Neural progenitor cell (in vitro differentiated cells): ENCODE measurements at regions not wholly inside any gene's neighbourhood (a gene's known extent, or its start where the extent isn't known, plus 50 kb on each side); places are given as distances from the start of the nearest gene placed in this dataset.

ENCODE experiments used
- DNase-seq: peaks from one replicate; pipeline ENCODE4 v3.0.0-alpha.2; 2016; ENCODE audit warnings: low spot score
- H2AFZ ChIP-seq: fragments of 200-600 bp; sonication (generic); replicated peaks from 2 replicates; pipeline ENCODE4 v1.6.1; 2016; ENCODE audit warnings: antibody characterized with exemption
- H3F3A ChIP-seq: fragments of 200-600 bp; sonication (generic); 2 replicates; pipeline ENCODE4 v1.6.1; 2016; ENCODE audit warnings: antibody characterized with exemption, low read depth
- H3K27ac ChIP-seq: fragments of 200-600 bp; sonication (generic); 2 replicates; pipeline ENCODE4 v1.5.1; 2016; ENCODE audit warnings: mild to moderate bottlenecking
- H3K27me3 ChIP-seq: fragments of 200-600 bp; sonication (generic); 2 replicates; pipeline ENCODE4 v1.6.1; 2016; ENCODE audit warnings: mild to moderate bottlenecking, moderate library complexity
- H3K36me3 ChIP-seq: fragments of 200-600 bp; sonication (generic); 2 replicates; pipeline ENCODE4 v1.5.1; 2016
- H3K4me1 ChIP-seq: fragments of 200-600 bp; sonication (generic); 2 replicates; pipeline ENCODE4 v1.6.1; 2016; ENCODE audit warnings: mixed run types
- H3K4me2 ChIP-seq: fragments of 200-600 bp; sonication (generic); 2 replicates; pipeline ENCODE4 v1.6.1; 2016
- H3K4me3 ChIP-seq: fragments of 200-600 bp; sonication (generic); 2 replicates; pipeline ENCODE4 v1.5.1; 2016
- H3K79me2 ChIP-seq: fragments of 200-600 bp; sonication (generic); 2 replicates; pipeline ENCODE4 v1.6.1; 2016; ENCODE audit warnings: low read depth
- H3K9ac ChIP-seq: fragments of 200-600 bp; sonication (generic); 2 replicates; pipeline ENCODE4 v1.6.1; 2016
- H3K9me3 ChIP-seq: fragments of 200-600 bp; sonication (generic); 2 replicates; pipeline ENCODE4 v1.5.1; 2016; ENCODE audit warnings: low read depth
- H4K20me1 ChIP-seq: fragments of 200-600 bp; sonication (generic); 2 replicates; pipeline ENCODE4 v1.6.1; 2016; ENCODE audit warnings: low read depth
- H3K27ac Mint-ChIP-seq: 3 replicates; pipeline ENCODE4 v1.8.0; 2021; ENCODE audit warnings: mixed read lengths
- H3K27me3 Mint-ChIP-seq: 2 replicates; pipeline ENCODE4 v1.8.0; 2022; ENCODE audit warnings: low read depth, mild to moderate bottlenecking, inconsistent platforms, moderate library complexity, mixed read lengths; ENCODE audit not compliant: insufficient read depth
- H3K36me3 Mint-ChIP-seq: 3 replicates; pipeline ENCODE4 v1.8.0; 2021; ENCODE audit warnings: mixed read lengths
- H3K4me1 Mint-ChIP-seq: 3 replicates; pipeline ENCODE4 v1.8.0; 2021; ENCODE audit warnings: mixed read lengths
- H3K4me3 Mint-ChIP-seq: 3 replicates; pipeline ENCODE4 v1.8.0; 2021; ENCODE audit warnings: mild to moderate bottlenecking, moderate library complexity, mixed read lengths
- H3K9me3 Mint-ChIP-seq: 3 replicates; pipeline ENCODE4 v1.8.0; 2020; ENCODE audit warnings: mixed read lengths
- CTCF ChIP-seq: fragments of 200-600 bp; sonication (generic); IDR thresholded peaks from 2 replicates; pipeline ENCODE4 v1.5.1; 2017; ENCODE audit warnings: antibody characterized with exemption, mild to moderate bottlenecking
- EZH2 ChIP-seq: fragments of 200-600 bp; sonication (generic); IDR thresholded peaks from 2 replicates; pipeline ENCODE4 v1.6.1; 2017; ENCODE audit warnings: antibody characterized with exemption, mild to moderate bottlenecking, moderate library complexity
- EZH2phosphoT487 ChIP-seq: fragments of 200-600 bp; sonication (generic); IDR thresholded peaks from 2 replicates; pipeline ENCODE4 v1.6.1; 2017; ENCODE audit warnings: antibody characterized with exemption

- DNase-seq: no peak
- H3K4me1 ChIP-seq: no peaks in the 10 kb centered on the region
- TF ChIP-seq EZH2: no peak
- TF ChIP-seq CTCF: no peak
- no peak for TF ChIP-seq EZH2phosphoT487
- Mint-ChIP-seq H3K9me3 (no peaks in the 10 kb centered on the region), H3K36me3 (no peaks in the 10 kb centered on the region), H3K4me3 (no peak overlapping the region), H3K4me1 (no peaks in the 10 kb centered on the region), H3K27ac (no peak overlapping the region), H3K27me3 (peaks cover 2% of the 10 kb centered on the region)
- no peaks in the 10 kb centered on the region for H3K27me3 ChIP-seq
- H3K79me2 ChIP-seq: no peaks in the 10 kb centered on the region
- H3K27ac ChIP-seq: no peak overlapping the region
- no peak overlapping the region for H2AFZ ChIP-seq
- no peak overlapping the region for H3K4me3 ChIP-seq
- H3K9ac ChIP-seq: no peak overlapping the region
- H4K20me1 ChIP-seq: no peaks in the 10 kb centered on the region
- no peak overlapping the region for H3K4me2 ChIP-seq
- no peaks in the 10 kb centered on the region for H3K9me3 ChIP-seq
- H3K36me3 ChIP-seq: no peaks in the 10 kb centered on the region
- no peaks in the 10 kb centered on the region for H3F3A ChIP-seq
Measured at GRCh38 chr13:50463719-50464118, 379.8 kb downstream of the DLEU7 start.

- no peaks in the 10 kb centered on the region for H3K36me3 Mint-ChIP-seq
- Histone ChIP-seq H2AFZ (no peak overlapping the region), H3K79me2 (no peaks in the 10 kb centered on the region), H3K9ac (no peak overlapping the region), H3K4me3 (no peak overlapping the region), H4K20me1 (no peaks in the 10 kb centered on the region), H3K36me3 (no peaks in the 10 kb centered on the region), H3K4me2 (no peak overlapping the region), H3K27ac (no peak overlapping the region), H3K4me1 (no peaks in the 10 kb centered on the region), H3K27me3 (no peaks in the 10 kb centered on the region), H3F3A (no peaks in the 10 kb centered on the region), H3K9me3 (no peaks in the 10 kb centered on the region)
- no peaks in the 10 kb centered on the region for H3K9me3 Mint-ChIP-seq
- peaks cover 2% of the 10 kb centered on the region for H3K27me3 Mint-ChIP-seq
- H3K4me3 Mint-ChIP-seq: no peak overlapping the region
- no peak for TF ChIP-seq EZH2phosphoT487
- no peak for TF ChIP-seq CTCF
- TF ChIP-seq EZH2: no peak
- no peak overlapping the region for H3K27ac Mint-ChIP-seq
- no peak for DNase-seq
- no peaks in the 10 kb centered on the region for H3K4me1 Mint-ChIP-seq
Measured at GRCh38 chr13:50464349-50465251, 378.9 kb downstream of the DLEU7 start.

GRCh38 chr13:50466456-50466855 is 377.0 kb downstream of the DLEU7 start:
- no peak for DNase-seq
- no peaks in the 10 kb centered on the region for H3K36me3 ChIP-seq
- Mint-ChIP-seq H3K9me3 (no peaks in the 10 kb centered on the region), H3K27me3 (peaks cover 2% of the 10 kb centered on the region), H3K36me3 (no peaks in the 10 kb centered on the region), H3K4me3 (no peak overlapping the region), H3K4me1 (no peaks in the 10 kb centered on the region), H3K27ac (no peak overlapping the region)
- H3K27ac ChIP-seq: no peak overlapping the region
- H3F3A ChIP-seq: no peaks in the 10 kb centered on the region
- H3K4me3 ChIP-seq: no peak overlapping the region
- TF ChIP-seq EZH2phosphoT487 (no peak), CTCF (no peak), EZH2 (no peak)
- H3K9me3 ChIP-seq: no peaks in the 10 kb centered on the region
- H4K20me1 ChIP-seq: no peaks in the 10 kb centered on the region
- no peak overlapping the region for H3K4me2 ChIP-seq
- H3K9ac ChIP-seq: no peak overlapping the region
- H3K27me3 ChIP-seq: no peaks in the 10 kb centered on the region
- H2AFZ ChIP-seq: no peak overlapping the region
- H3K4me1 ChIP-seq: no peaks in the 10 kb centered on the region
- no peaks in the 10 kb centered on the region for H3K79me2 ChIP-seq
